H9 (cell line): ENCODE measurements at regions not wholly inside any gene's neighbourhood (a gene's known extent, or its start where the extent isn't known, plus 50 kb on each side); places are given as distances from the start of the nearest gene placed in this dataset.

Experiments used
- DNase-seq: peaks from one replicate; pipeline ENCODE4 v3.0.0-alpha.2; 2017
- H2AFZ ChIP-seq: one replicate; pipeline ENCODE4 v1.6.1; 2013; ENCODE audit warnings: mild to moderate bottlenecking, low read length, control low read depth, moderate library complexity
- H2AK5ac ChIP-seq: 2 replicates; pipeline ENCODE4 v1.6.1; 2013; ENCODE audit warnings: low read length, control low read depth, mixed read lengths; ENCODE audit not compliant: insufficient read length
- H2BK120ac ChIP-seq: one replicate; pipeline ENCODE4 v1.6.1; 2013; ENCODE audit warnings: low read depth, mild to moderate bottlenecking, low read length, control low read depth, inconsistent platforms; ENCODE audit not compliant: poor library complexity, severe bottlenecking
- H2BK12ac ChIP-seq: 2 replicates; pipeline ENCODE4 v1.6.1; 2013; ENCODE audit warnings: low read length, control low read depth, mixed read lengths, low read depth; ENCODE audit not compliant: insufficient read length
- H2BK15ac ChIP-seq: 2 replicates; pipeline ENCODE4 v1.6.1; 2013; ENCODE audit warnings: low read depth, low read length, control low read depth
- H2BK20ac ChIP-seq: one replicate; pipeline ENCODE4 v1.6.1; 2013; ENCODE audit warnings: low read depth, mild to moderate bottlenecking, low read length, control low read depth, inconsistent platforms; ENCODE audit not compliant: poor library complexity, severe bottlenecking
- H2BK5ac ChIP-seq: 2 replicates; pipeline ENCODE4 v1.6.1; 2013; ENCODE audit warnings: low read length, control low read depth, mixed read lengths; ENCODE audit not compliant: insufficient read length
- H3K14ac ChIP-seq: 2 replicates; pipeline ENCODE4 v1.6.1; 2013; ENCODE audit warnings: low read length, control low read depth; ENCODE audit not compliant: insufficient read depth
- H3K18ac ChIP-seq: 2 replicates; pipeline ENCODE4 v1.6.1; 2013; ENCODE audit warnings: low read depth, mild to moderate bottlenecking, mixed read lengths, low read length, control low read depth; ENCODE audit not compliant: insufficient read length
- H3K23ac ChIP-seq: 2 replicates; pipeline ENCODE4 v1.6.1; 2013; ENCODE audit warnings: low read length, control low read depth, mixed read lengths, low read depth; ENCODE audit not compliant: insufficient read length
- H3K23me2 ChIP-seq: 2 replicates; pipeline ENCODE4 v1.6.1; 2013; ENCODE audit warnings: low read depth, mild to moderate bottlenecking, mixed read lengths, low read length, control low read depth; ENCODE audit not compliant: insufficient read length, poor library complexity, severe bottlenecking
- H3K27ac ChIP-seq: 2 replicates; pipeline ENCODE4 v1.5.1; 2013; ENCODE audit warnings: low read length, control low read depth, mixed read lengths, low read depth; ENCODE audit not compliant: insufficient read length
- H3K27me3 ChIP-seq: 2 replicates; pipeline ENCODE4 v1.6.1; 2013; ENCODE audit warnings: low read length, control low read depth, inconsistent platforms; ENCODE audit not compliant: insufficient read depth
- H3K4ac ChIP-seq: 2 replicates; pipeline ENCODE4 v1.6.1; 2013; ENCODE audit warnings: low read depth, mild to moderate bottlenecking, control low read depth, inconsistent platforms, low read length, moderate library complexity
- H3K4me1 ChIP-seq: 2 replicates; pipeline ENCODE4 v1.6.1; 2013; ENCODE audit warnings: low read length, control low read depth, inconsistent platforms; ENCODE audit not compliant: insufficient read depth
- H3K4me2 ChIP-seq: 2 replicates; pipeline ENCODE4 v1.6.1; 2013; ENCODE audit warnings: low read length, control low read depth, mixed read lengths; ENCODE audit not compliant: insufficient read length, insufficient read depth
- H3K56ac ChIP-seq: 2 replicates; pipeline ENCODE4 v1.6.1; 2013; ENCODE audit warnings: low read depth, mild to moderate bottlenecking, mixed read lengths, low read length, control low read depth; ENCODE audit not compliant: insufficient read length
- H3K79me1 ChIP-seq: 2 replicates; pipeline ENCODE4 v1.6.1; 2013; ENCODE audit warnings: low read depth, mild to moderate bottlenecking, moderate library complexity, low read length, control low read depth, inconsistent platforms; ENCODE audit not compliant: insufficient read depth, poor library complexity, severe bottlenecking
- H3K79me2 ChIP-seq: 2 replicates; pipeline ENCODE4 v1.6.1; 2013; ENCODE audit warnings: low read length, control low read depth, inconsistent platforms; ENCODE audit not compliant: insufficient read depth
- H3K9ac ChIP-seq: 2 replicates; pipeline ENCODE4 v1.6.1; 2013; ENCODE audit warnings: low read length, control low read depth, mixed read lengths; ENCODE audit not compliant: insufficient read length; ENCODE audit errors: extremely low read depth
- H3K9me3 ChIP-seq: one replicate; pipeline ENCODE4 v1.6.1; 2013; ENCODE audit warnings: low read depth, low read length, inconsistent platforms; ENCODE audit not compliant: control insufficient read depth
- H3T11ph ChIP-seq: one replicate; pipeline ENCODE4 v1.6.1; 2013; ENCODE audit warnings: mild to moderate bottlenecking, low read length, control low read depth, inconsistent platforms
- H4K20me1 ChIP-seq: one replicate; pipeline ENCODE4 v1.6.1; 2013; ENCODE audit not compliant: control insufficient read depth, insufficient read length, insufficient read depth
- H4K5ac ChIP-seq: 2 replicates; pipeline ENCODE4 v1.6.1; 2013; ENCODE audit warnings: low read depth, mild to moderate bottlenecking, mixed read lengths, low read length, control low read depth; ENCODE audit not compliant: insufficient read length
- H4K8ac ChIP-seq: replicated peaks from 2 replicates; pipeline ENCODE4 v1.6.1; 2013; ENCODE audit warnings: low read length, control low read depth, mixed read lengths, low read depth; ENCODE audit not compliant: insufficient read length
- H4K91ac ChIP-seq: 2 replicates; pipeline ENCODE4 v1.6.1; 2013; ENCODE audit warnings: low read depth, mild to moderate bottlenecking, moderate library complexity, mixed read lengths, low read length, control low read depth; ENCODE audit not compliant: insufficient read length
- H3K27ac Mint-ChIP-seq, 3 experiments: 2 replicates in 2 of 3; 3 replicates in 1 of 3; pipeline ENCODE4 v1.8.0; 2020 to 2021; ENCODE audit warnings: mixed read lengths in 3 of 3, mild to moderate bottlenecking in 1 of 3, moderate library complexity in 1 of 3
- H3K27me3 Mint-ChIP-seq: 2 replicates; pipeline ENCODE4 v1.8.0; 2021; ENCODE audit warnings: low read depth, mild to moderate bottlenecking, moderate library complexity, mixed read lengths
- H3K36me3 Mint-ChIP-seq, 3 experiments: 2 replicates in 2 of 3; 3 replicates in 1 of 3; pipeline ENCODE4 v1.8.0; 2020 to 2021; ENCODE audit warnings: low read depth in 3 of 3, mixed read lengths in 3 of 3; ENCODE audit not compliant: insufficient read depth in 1 of 3
- H3K4me1 Mint-ChIP-seq, 2 experiments: 2 replicates each; pipeline ENCODE4 v1.8.0; 2020; ENCODE audit warnings: mixed read lengths in 2 of 2
- H3K4me3 Mint-ChIP-seq, 2 experiments: 2 replicates in 1 of 2; 3 replicates in 1 of 2; pipeline ENCODE4 v1.8.0; 2020 to 2021; ENCODE audit warnings: mild to moderate bottlenecking in 2 of 2, mixed read lengths in 2 of 2, moderate library complexity in 1 of 2
- H3K9me3 Mint-ChIP-seq, 2 experiments: 2 replicates in 1 of 2; 3 replicates in 1 of 2; pipeline ENCODE4 v1.8.0; 2020; ENCODE audit warnings: mild to moderate bottlenecking in 2 of 2, mixed read lengths in 2 of 2, moderate library complexity in 1 of 2
- WGBS: extraction: QIAGEN DNeasy Blood & Tissue Kit; methylation state at CpG from one replicate; pipeline ENCODE4 v1.1.7; 2013; ENCODE audit warnings: missing lambda C conversion rate, low lambda C conversion rate, mixed read lengths; ENCODE audit not compliant: insufficient read length; ENCODE audit errors: extremely low coverage; 5-methylcytosine and 5-hydroxymethylcytosine counted together
- TF ChIP-seq, protein P1 (sequence below): fragments of 200-600 bp; sonication (generic); conservative IDR thresholded peaks from 3 replicates; pipeline ENCODE4 v1.8.0; 2021; ENCODE audit warnings: antibody characterized with exemption, mild to moderate bottlenecking

DNA sequence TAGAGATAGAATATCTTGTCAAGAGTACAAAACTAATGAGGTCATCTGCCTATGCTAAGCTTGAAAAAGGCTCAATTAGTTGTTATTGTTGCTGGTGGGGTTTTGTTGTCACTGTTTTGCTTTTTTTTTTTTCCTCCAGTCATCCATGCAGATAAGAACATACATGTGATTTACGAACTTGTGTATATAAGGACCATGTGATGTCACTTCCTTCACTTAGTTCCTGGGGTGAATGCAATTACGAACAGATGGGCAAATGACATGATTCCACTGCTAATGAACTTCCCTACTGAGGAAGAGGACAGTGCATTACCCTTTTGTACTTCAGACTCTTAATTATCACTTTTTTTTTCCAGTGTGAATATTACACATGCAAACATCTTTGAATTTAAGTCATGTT lies 1175.3 kb upstream of the GJE1 start:
- Histone ChIP-seq H2BK12ac (no peak overlapping the region), H4K8ac (no peak overlapping the region), H4K5ac (no peak overlapping the region), H4K20me1 (no peaks in the 10 kb centered on the region), H2AFZ (no peak overlapping the region), H3K27ac (no peak overlapping the region), H2BK120ac (no peak overlapping the region), H3K9me3 (no peaks in the 10 kb centered on the region), H3K79me2 (no peaks in the 10 kb centered on the region), H3T11ph (no peak overlapping the region), H3K9ac (no peak overlapping the region), H3K23me2 (no peaks in the 10 kb centered on the region), H3K14ac (no peak overlapping the region), H2BK5ac (no peak overlapping the region), H3K4ac (no peak overlapping the region), H3K4me2 (no peak overlapping the region), H3K18ac (no peak overlapping the region), H3K23ac (no peak overlapping the region), H4K91ac (no peak overlapping the region), H2BK20ac (no peak overlapping the region), H3K79me1 (no peaks in the 10 kb centered on the region), H3K56ac (no peak overlapping the region), H2AK5ac (no peak overlapping the region), H2BK15ac (no peak overlapping the region), H3K4me1 (no peaks in the 10 kb centered on the region), H3K27me3 (no peaks in the 10 kb centered on the region)
- DNase-seq, result no peak
- Mint-ChIP-seq H3K4me1 (no peaks in the 10 kb centered on the region), H3K27me3 (no peaks in the 10 kb centered on the region), H3K4me3 (no peak overlapping the region), H3K27ac (no peak overlapping the region; a peak in 1 of 7 replicates), H3K36me3 (peaks cover 0 to 4% (median 0%) of the 10 kb centered on the region in 3 experiments; a peak in 1 of 7 replicates), H3K9me3 (peaks cover 3% of the 10 kb centered on the region in 2 experiments; a peak in 3 of 5 replicates)
- no CpG with 5 or more reads among the region's 2 CpGs for WGBS
- TF ChIP-seq, protein P1, sequence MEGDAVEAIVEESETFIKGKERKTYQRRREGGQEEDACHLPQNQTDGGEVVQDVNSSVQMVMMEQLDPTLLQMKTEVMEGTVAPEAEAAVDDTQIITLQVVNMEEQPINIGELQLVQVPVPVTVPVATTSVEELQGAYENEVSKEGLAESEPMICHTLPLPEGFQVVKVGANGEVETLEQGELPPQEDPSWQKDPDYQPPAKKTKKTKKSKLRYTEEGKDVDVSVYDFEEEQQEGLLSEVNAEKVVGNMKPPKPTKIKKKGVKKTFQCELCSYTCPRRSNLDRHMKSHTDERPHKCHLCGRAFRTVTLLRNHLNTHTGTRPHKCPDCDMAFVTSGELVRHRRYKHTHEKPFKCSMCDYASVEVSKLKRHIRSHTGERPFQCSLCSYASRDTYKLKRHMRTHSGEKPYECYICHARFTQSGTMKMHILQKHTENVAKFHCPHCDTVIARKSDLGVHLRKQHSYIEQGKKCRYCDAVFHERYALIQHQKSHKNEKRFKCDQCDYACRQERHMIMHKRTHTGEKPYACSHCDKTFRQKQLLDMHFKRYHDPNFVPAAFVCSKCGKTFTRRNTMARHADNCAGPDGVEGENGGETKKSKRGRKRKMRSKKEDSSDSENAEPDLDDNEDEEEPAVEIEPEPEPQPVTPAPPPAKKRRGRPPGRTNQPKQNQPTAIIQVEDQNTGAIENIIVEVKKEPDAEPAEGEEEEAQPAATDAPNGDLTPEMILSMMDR, result no peak
